Neural cell (in vitro differentiated cells): ENCODE measurements at regions not wholly inside any gene's neighbourhood (a gene's known extent, or its start where the extent isn't known, plus 50 kb on each side); places are given as distances from the start of the nearest gene placed in this dataset.

Source experiments
- H2AFZ ChIP-seq: fragments of 200-600, 300-800 bp; sonication (generic), shearing (Covaris generic); 2 replicates; pipeline ENCODE4 v1.6.0; 2014; ENCODE audit warnings: low read depth, mild to moderate bottlenecking, antibody characterized with exemption, low read length, moderate library complexity
- H3F3A ChIP-seq: fragments of 200-600 bp; shearing (Covaris generic); 2 replicates; pipeline ENCODE4 v1.6.1; 2016; ENCODE audit warnings: mild to moderate bottlenecking, moderate library complexity, mixed read lengths, antibody characterized with exemption, low read length; ENCODE audit not compliant: insufficient read depth, poor library complexity, severe bottlenecking
- H3K27ac ChIP-seq: fragments of 200-600, 300-800 bp; sonication (generic), shearing (Covaris generic); 2 replicates; pipeline ENCODE4 v1.5.1; 2014; ENCODE audit warnings: mild to moderate bottlenecking, low read length, moderate library complexity
- H3K27me3 ChIP-seq: fragments of 300-800, 200-600 bp; sonication (generic), shearing (Covaris generic); 2 replicates; pipeline ENCODE4 v1.6.0; 2014; ENCODE audit warnings: mild to moderate bottlenecking, low read depth, low read length, moderate library complexity; ENCODE audit not compliant: insufficient read depth
- H3K36me3 ChIP-seq: fragments of 300-800, 200-600 bp; sonication (generic), shearing (Covaris generic); 2 replicates; pipeline ENCODE4 v1.5.1; 2014; ENCODE audit warnings: mild to moderate bottlenecking, antibody characterized with exemption, low read length, moderate library complexity; ENCODE audit not compliant: insufficient read depth
- H3K4me2 ChIP-seq: fragments of 300-800, 200-600 bp; sonication (generic), shearing (Covaris generic); 2 replicates; pipeline ENCODE4 v1.6.0; 2014; ENCODE audit warnings: mild to moderate bottlenecking, low read length
- H3K4me3 ChIP-seq: fragments of 300-800, 200-600 bp; sonication (generic), shearing (Covaris generic); 2 replicates; pipeline ENCODE4 v1.5.1; 2014; ENCODE audit warnings: mild to moderate bottlenecking, low read length, moderate library complexity
- H3K79me2 ChIP-seq: fragments of 200-600 bp; shearing (Covaris generic); replicated peaks from 2 replicates; pipeline ENCODE4 v1.6.0; 2014; ENCODE audit warnings: mild to moderate bottlenecking, low read length, moderate library complexity; ENCODE audit not compliant: insufficient read depth
- H3K9ac ChIP-seq: fragments of 300-800, 200-600 bp; sonication (generic), shearing (Covaris generic); 2 replicates; pipeline ENCODE4 v1.6.1; 2016; ENCODE audit warnings: mild to moderate bottlenecking, low read length, mixed read lengths
- H3K9me2 ChIP-seq: fragments of 200-600 bp; shearing (Covaris generic); 2 replicates; pipeline ENCODE4 v1.6.1; 2016; ENCODE audit warnings: mild to moderate bottlenecking, low read length, mixed read lengths; ENCODE audit not compliant: insufficient read depth
- H3K9me3 ChIP-seq: fragments of 200-600, 300-800 bp; sonication (generic), shearing (Covaris generic); 2 replicates; pipeline ENCODE4 v1.6.1; 2016; ENCODE audit warnings: mild to moderate bottlenecking, mixed run types, low read length, moderate library complexity, mixed read lengths
- H4K20me1 ChIP-seq: fragments of 200-600 bp; shearing (Covaris generic); 2 replicates; pipeline ENCODE4 v1.6.1; 2016; ENCODE audit warnings: mild to moderate bottlenecking, mixed run types; ENCODE audit not compliant: insufficient read depth
- CTCF ChIP-seq: fragments of 450-650 bp; IDR thresholded peaks from 2 replicates; pipeline ENCODE4 v1.5.1; 2014; ENCODE audit warnings: antibody characterized with exemption, mild to moderate bottlenecking, moderate library complexity; ENCODE audit not compliant: poor library complexity, severe bottlenecking
- EP300 ChIP-seq: fragments of 450-650 bp; conservative IDR thresholded peaks from 2 replicates; pipeline ENCODE4 v1.6.1; 2014; ENCODE audit warnings: antibody characterized with exemption, mild to moderate bottlenecking, moderate library complexity; ENCODE audit not compliant: poor library complexity, severe bottlenecking
- EZH2 ChIP-seq: fragments of 200-600, 300-800 bp; shearing (Covaris generic), sonication (generic); IDR thresholded peaks from 2 replicates; pipeline ENCODE4 v1.6.1; 2014; ENCODE audit warnings: antibody characterized with exemption, low read length, borderline replicate concordance, mild to moderate bottlenecking; ENCODE audit not compliant: insufficient read depth, poor library complexity, severe bottlenecking
- MXI1 ChIP-seq: fragments of 450-650 bp; conservative IDR thresholded peaks from 2 replicates; pipeline ENCODE4 v1.6.1; 2014; ENCODE audit warnings: antibody characterized with exemption, mild to moderate bottlenecking; ENCODE audit not compliant: poor library complexity, severe bottlenecking
- POLR2AphosphoS5 ChIP-seq: IDR thresholded peaks from 2 replicates; pipeline ENCODE4 v1.6.1; 2012
- RAD21 ChIP-seq: fragments of 450-650 bp; conservative IDR thresholded peaks from 2 replicates; pipeline ENCODE4 v1.6.1; 2014; ENCODE audit warnings: antibody characterized with exemption, mild to moderate bottlenecking, moderate library complexity
- REST ChIP-seq: IDR thresholded peaks from 2 replicates; pipeline ENCODE4 v1.6.1; 2012; ENCODE audit warnings: borderline replicate concordance
- SMC3 ChIP-seq: fragments of 450-650 bp; conservative IDR thresholded peaks from 2 replicates; pipeline ENCODE4 v1.6.1; 2014; ENCODE audit warnings: antibody characterized with exemption, mild to moderate bottlenecking, moderate library complexity; ENCODE audit not compliant: poor library complexity
- TAF1 ChIP-seq: IDR thresholded peaks from 2 replicates; pipeline ENCODE4 v1.6.1; 2012; ENCODE audit warnings: low read depth

GRCh38 chr2:21424375-21424774 lies 300.6 kb downstream of the TDRD15 start:
- no peaks in the 10 kb centered on the region for H3K9me3 ChIP-seq
- H3K27me3 ChIP-seq = no peaks in the 10 kb centered on the region
- H4K20me1 ChIP-seq = no peaks in the 10 kb centered on the region
- no peaks in the 10 kb centered on the region for H3K79me2 ChIP-seq
- no peaks in the 10 kb centered on the region for H3F3A ChIP-seq
- no peak overlapping the region for H3K9ac ChIP-seq
- H3K36me3 ChIP-seq = no peaks in the 10 kb centered on the region
- no peak overlapping the region for H3K4me3 ChIP-seq
- H3K4me2 ChIP-seq = no peak overlapping the region
- no peak overlapping the region for H2AFZ ChIP-seq
- TF ChIP-seq POLR2AphosphoS5 (no peak), RAD21 (no peak), SMC3 (no peak), CTCF (no peak), EZH2 (no peak), EP300 (no peak), REST (no peak), TAF1 (no peak), MXI1 (no peak)
- no peak overlapping the region for H3K27ac ChIP-seq
- H3K9me2 ChIP-seq = no peaks in the 10 kb centered on the region

GRCh38 chr2:21427606-21428005 lies 303.8 kb downstream of the TDRD15 start:
- Histone ChIP-seq H2AFZ (no peak overlapping the region), H3K27ac (no peak overlapping the region), H3K4me2 (no peak overlapping the region), H3K9ac (no peak overlapping the region), H3K36me3 (no peaks in the 10 kb centered on the region), H4K20me1 (no peaks in the 10 kb centered on the region), H3F3A (no peaks in the 10 kb centered on the region), H3K9me2 (no peaks in the 10 kb centered on the region), H3K27me3 (no peaks in the 10 kb centered on the region), H3K9me3 (no peaks in the 10 kb centered on the region), H3K4me3 (no peak overlapping the region), H3K79me2 (no peaks in the 10 kb centered on the region)
- TF ChIP-seq POLR2AphosphoS5 (no peak), MXI1 (no peak), SMC3 (no peak), EZH2 (no peak), CTCF (no peak), EP300 (no peak), REST (no peak), RAD21 (no peak), TAF1 (no peak)
